Erythroblast (primary cell): ENCODE measurements at regions not wholly inside any gene's neighbourhood (a gene's known extent, or its start where the extent isn't known, plus 50 kb on each side); places are given as distances from the start of the nearest gene placed in this dataset.

Experiments used
- GATA1 ChIP-seq: IDR thresholded peaks from 2 replicates; pipeline ENCODE4 v1.6.1; 2011; ENCODE audit warnings: low read depth, mild to moderate bottlenecking, control low read depth, low read length, moderate library complexity
- POLR2A ChIP-seq: IDR thresholded peaks from 2 replicates; pipeline ENCODE4 v1.6.1; 2011; ENCODE audit warnings: mild to moderate bottlenecking, low read length

GRCh38 chr3:56998076-56998529, 62.4 kb upstream of the SPATA12 start:
- TF ChIP-seq POLR2A = no peak
- TF ChIP-seq GATA1 = no peak
